HUES64 (cell line): ENCODE measurements at regions not wholly inside any gene's neighbourhood (a gene's known extent, or its start where the extent isn't known, plus 50 kb on each side); places are given as distances from the start of the nearest gene placed in this dataset.

ENCODE experiments used
- H3K27ac ChIP-seq: 2 replicates; pipeline ENCODE4 v1.7.0; 2013; ENCODE audit warnings: low read depth, low read length, inconsistent platforms
- H3K27me3 ChIP-seq: 2 replicates; pipeline ENCODE4 v1.6.1; 2013; ENCODE audit warnings: mild to moderate bottlenecking, low read length; ENCODE audit not compliant: insufficient read depth
- H3K36me3 ChIP-seq: 2 replicates; pipeline ENCODE4 v1.6.1; 2013; ENCODE audit warnings: mild to moderate bottlenecking, low read length; ENCODE audit not compliant: insufficient read depth
- H3K4me1 ChIP-seq: 2 replicates; pipeline ENCODE4 v1.6.1; 2013; ENCODE audit warnings: mild to moderate bottlenecking, low read length, moderate library complexity; ENCODE audit not compliant: insufficient read depth
- H3K4me3 ChIP-seq: 2 replicates; pipeline ENCODE4 v1.5.1; 2013; ENCODE audit warnings: mild to moderate bottlenecking, low read length, moderate library complexity
- H3K9ac ChIP-seq: 2 replicates; pipeline ENCODE4 v1.6.1; 2013; ENCODE audit warnings: mild to moderate bottlenecking, low read depth, low read length
- H3K9me3 ChIP-seq: 2 replicates; pipeline ENCODE4 v1.6.1; 2013; ENCODE audit warnings: low read depth, low read length; ENCODE audit not compliant: insufficient read depth
- WGBS: fragments of 150-250, 120-280 bp; methylation state at CpG from one replicate; pipeline ENCODE4 v1.1.7; 2013; ENCODE audit warnings: missing lambda C conversion rate; 5-methylcytosine and 5-hydroxymethylcytosine counted together

- Histone ChIP-seq H3K9me3 (no peaks in the 10 kb centered on the region), H3K36me3 (no peaks in the 10 kb centered on the region), H3K4me3 (no peak overlapping the region), H3K27ac (no peak overlapping the region), H3K9ac (no peak overlapping the region), H3K27me3 (no peaks in the 10 kb centered on the region), H3K4me1 (0 out of 2 replicates have a peak, but pooled peaks cover 5% of the 10 kb centered on the region)
- 95% methylated on average over 11 of the region's 11 CpGs for WGBS
Observed at GRCh38 chr3:72309661-72310418, 524.9 kb upstream of the PROK2 start.

- Histone ChIP-seq H3K27me3 (no peaks in the 10 kb centered on the region), H3K4me3 (no peak overlapping the region), H3K9me3 (no peaks in the 10 kb centered on the region), H3K27ac (no peak overlapping the region), H3K9ac (no peak overlapping the region), H3K4me1 (0 out of 2 replicates have a peak, but pooled peaks cover 5% of the 10 kb centered on the region), H3K36me3 (no peaks in the 10 kb centered on the region)
- WGBS, result 93% methylated on average over 2 of the region's 2 CpGs
Observed at GRCh38 chr3:72308641-72309040, 523.7 kb upstream of the PROK2 start.

GRCh38 chr3:72307438-72308115 is 522.6 kb upstream of the PROK2 start:
- Histone ChIP-seq H3K4me3 (no peak overlapping the region), H3K9me3 (no peaks in the 10 kb centered on the region), H3K9ac (no peak overlapping the region), H3K36me3 (no peaks in the 10 kb centered on the region), H3K4me1 (0 out of 2 replicates have a peak, but pooled peaks cover 5% of the 10 kb centered on the region), H3K27me3 (no peaks in the 10 kb centered on the region), H3K27ac (no peak overlapping the region)
- WGBS, result 91% methylated on average over 6 of the region's 7 CpGs

GRCh38 chr3:72306800-72307341 is 521.9 kb upstream of the PROK2 start:
- Histone ChIP-seq H3K27me3 (no peaks in the 10 kb centered on the region), H3K27ac (no peak overlapping the region), H3K9me3 (no peaks in the 10 kb centered on the region), H3K4me1 (0 out of 2 replicates have a peak, but pooled peaks cover 5% of the 10 kb centered on the region), H3K4me3 (no peak overlapping the region), H3K9ac (no peak overlapping the region), H3K36me3 (no peaks in the 10 kb centered on the region)
- 54% methylated on average over 9 of the region's 9 CpGs for WGBS

- Histone ChIP-seq H3K4me3 (no peak overlapping the region), H3K4me1 (peaks cover under 1% of the 10 kb centered on the region; the same call in 1 of the 2 replicates), H3K9ac (no peak overlapping the region), H3K9me3 (no peaks in the 10 kb centered on the region), H3K27me3 (no peaks in the 10 kb centered on the region), H3K36me3 (no peaks in the 10 kb centered on the region), H3K27ac (no peak overlapping the region)
- 24% methylated on average over 7 of the region's 7 CpGs for WGBS
Observed at GRCh38 chr3:72303926-72304325, 519.0 kb upstream of the PROK2 start.

- Histone ChIP-seq H3K9me3 (no peaks in the 10 kb centered on the region), H3K27ac (no peak overlapping the region), H3K4me3 (no peak overlapping the region), H3K36me3 (no peaks in the 10 kb centered on the region), H3K27me3 (no peaks in the 10 kb centered on the region), H3K4me1 (peaks cover 7% of the 10 kb centered on the region; the same call in 1 of the 2 replicates), H3K9ac (no peak overlapping the region)
- WGBS, result 94% methylated on average over 8 of the region's 8 CpGs
Observed at GRCh38 chr3:72301779-72302178, 516.8 kb upstream of the PROK2 start.

- Histone ChIP-seq H3K27me3 (no peaks in the 10 kb centered on the region), H3K4me1 (peaks cover 7% of the 10 kb centered on the region; the same call in 1 of the 2 replicates), H3K27ac (no peak overlapping the region), H3K9me3 (no peaks in the 10 kb centered on the region), H3K9ac (no peak overlapping the region), H3K4me3 (no peak overlapping the region), H3K36me3 (no peaks in the 10 kb centered on the region)
- 67% methylated on average over 1 of the region's 2 CpGs for WGBS
Observed at GRCh38 chr3:72300621-72301020, 515.7 kb upstream of the PROK2 start.

GRCh38 chr3:72299823-72300222 is 514.9 kb upstream of the PROK2 start:
- no peaks in the 10 kb centered on the region for H3K27me3 ChIP-seq
- H3K27ac ChIP-seq, result no peak overlapping the region
- no peak overlapping the region for H3K9ac ChIP-seq
- 95% methylated on average over 4 of the region's 4 CpGs for WGBS
- no peaks in the 10 kb centered on the region for H3K9me3 ChIP-seq
- H3K4me3 ChIP-seq, result no peak overlapping the region
- H3K36me3 ChIP-seq, result no peaks in the 10 kb centered on the region
- peaks cover 7% of the 10 kb centered on the region; the same call in 1 of the 2 replicates for H3K4me1 ChIP-seq

- 78% methylated on average over 6 of the region's 6 CpGs for WGBS
- Histone ChIP-seq H3K4me1 (peaks cover 7% of the 10 kb centered on the region; the same call in 1 of the 2 replicates), H3K27me3 (no peaks in the 10 kb centered on the region), H3K9ac (no peak overlapping the region), H3K9me3 (no peaks in the 10 kb centered on the region), H3K4me3 (no peak overlapping the region), H3K36me3 (no peaks in the 10 kb centered on the region), H3K27ac (no peak overlapping the region)
Observed at GRCh38 chr3:72299321-72299802, 514.4 kb upstream of the PROK2 start.

GRCh38 chr3:72298201-72299152 is 513.5 kb upstream of the PROK2 start:
- no peak overlapping the region for H3K27ac ChIP-seq
- peaks cover 7% of the 10 kb centered on the region; the same call in 1 of the 2 replicates for H3K4me1 ChIP-seq
- WGBS, result 61% methylated on average over 8 of the region's 8 CpGs

More at GRCh38 chr3:72298201-72299152, 513.5 kb upstream of the PROK2 start:
- Histone ChIP-seq H3K9me3 (no peaks in the 10 kb centered on the region), H3K27me3 (no peaks in the 10 kb centered on the region), H3K4me3 (no peak overlapping the region), H3K36me3 (no peaks in the 10 kb centered on the region), H3K9ac (no peak overlapping the region)
